ENCODE measurements at regions not wholly inside any gene's neighbourhood (a gene's known extent, or its start where the extent isn't known, plus 50 kb on each side); places are given as distances from the start of the nearest gene placed in this dataset.

DNA sequence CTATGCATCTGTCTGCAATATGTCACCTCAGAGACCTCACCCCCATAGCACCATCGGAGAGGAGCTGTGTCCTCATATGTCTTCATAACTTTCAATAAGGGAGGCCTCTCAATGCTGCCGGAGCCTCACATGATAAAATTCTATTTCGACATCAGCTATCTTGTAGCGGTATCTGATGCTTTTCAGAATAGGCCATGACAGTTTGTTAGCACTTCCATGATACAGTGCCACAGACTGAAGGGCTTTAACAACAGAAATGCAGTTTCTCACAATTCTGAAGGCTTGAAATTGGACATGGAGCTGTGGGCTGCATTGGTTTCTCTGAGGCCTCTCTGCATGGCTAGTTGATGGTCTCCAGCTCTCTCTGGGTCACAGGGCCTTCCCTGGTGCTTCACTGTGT, 125.0 kb upstream of the PZP start:
- ChIA-PET CTCF (no interaction called here), POLR2A (ENCODE audit: low non-redundant PET) (no interaction called here)
- TF ChIP-seq, protein P1, sequence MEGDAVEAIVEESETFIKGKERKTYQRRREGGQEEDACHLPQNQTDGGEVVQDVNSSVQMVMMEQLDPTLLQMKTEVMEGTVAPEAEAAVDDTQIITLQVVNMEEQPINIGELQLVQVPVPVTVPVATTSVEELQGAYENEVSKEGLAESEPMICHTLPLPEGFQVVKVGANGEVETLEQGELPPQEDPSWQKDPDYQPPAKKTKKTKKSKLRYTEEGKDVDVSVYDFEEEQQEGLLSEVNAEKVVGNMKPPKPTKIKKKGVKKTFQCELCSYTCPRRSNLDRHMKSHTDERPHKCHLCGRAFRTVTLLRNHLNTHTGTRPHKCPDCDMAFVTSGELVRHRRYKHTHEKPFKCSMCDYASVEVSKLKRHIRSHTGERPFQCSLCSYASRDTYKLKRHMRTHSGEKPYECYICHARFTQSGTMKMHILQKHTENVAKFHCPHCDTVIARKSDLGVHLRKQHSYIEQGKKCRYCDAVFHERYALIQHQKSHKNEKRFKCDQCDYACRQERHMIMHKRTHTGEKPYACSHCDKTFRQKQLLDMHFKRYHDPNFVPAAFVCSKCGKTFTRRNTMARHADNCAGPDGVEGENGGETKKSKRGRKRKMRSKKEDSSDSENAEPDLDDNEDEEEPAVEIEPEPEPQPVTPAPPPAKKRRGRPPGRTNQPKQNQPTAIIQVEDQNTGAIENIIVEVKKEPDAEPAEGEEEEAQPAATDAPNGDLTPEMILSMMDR (conservative IDR thresholded peaks at IDR 0.05; ENCODE audit: low read depth, low read length) = no peak
- no peak for TF ChIP-seq EZH2 (IDR thresholded peaks at IDR 0.05; ENCODE audit: borderline replicate concordance, low read depth, low read length, poor library complexity, severe bottlenecking)
- H3K36me3 ChIP-seq (ENCODE audit: insufficient read depth, low read length, poor library complexity, severe bottlenecking) = no peaks in the 10 kb centered on the region
- no peaks in the 10 kb centered on the region for H3K27me3 ChIP-seq (replicated peaks; ENCODE audit: insufficient read depth, low read depth, low read length, poor library complexity)
- H3K4me1 ChIP-seq (ENCODE audit: insufficient read depth, low read length, poor library complexity, severe bottlenecking) = no peaks in the 10 kb centered on the region
- no peaks in the 10 kb centered on the region for H3K9me3 ChIP-seq (ENCODE audit: low read depth, low read length, poor library complexity, severe bottlenecking)
- H3K27ac ChIP-seq (ENCODE audit: low read depth, low read length, poor library complexity, severe bottlenecking) = no peak overlapping the region
- no TSS peak for BruUV-seq (replicated peaks)
- no peak for DNase-seq (ENCODE audit: low spot score)
- intact Hi-C loops (cut with micrococcal nuclease; ENCODE audit: unreplicated experiment) = no loop called here
- H3K4me3 ChIP-seq (ENCODE audit: low read depth, low read length, poor library complexity, severe bottlenecking) = no peak overlapping the region

DNA sequence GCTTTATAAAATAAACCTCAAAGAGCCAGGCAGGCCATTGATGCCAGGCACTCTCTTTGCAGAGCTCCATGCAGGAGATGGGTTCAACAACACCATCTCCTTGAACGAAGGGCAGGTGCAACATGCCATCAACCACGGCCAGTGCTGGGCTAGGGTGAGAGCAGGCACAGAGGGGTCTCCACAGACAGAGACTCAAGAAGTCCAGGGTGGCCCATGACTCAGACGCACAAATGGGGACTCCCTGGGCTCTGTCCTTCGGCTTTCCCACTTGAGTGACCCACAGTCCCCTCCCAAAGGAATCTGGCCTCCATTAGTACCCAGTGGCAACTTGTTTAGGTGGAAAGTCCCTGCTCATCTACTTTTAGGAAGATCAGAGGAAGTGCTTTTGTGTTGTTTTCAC, 124.4 kb upstream of the PZP start:
- no peak for DNase-seq (ENCODE audit: low spot score)
- BruUV-seq (replicated peaks) = no TSS peak
- Histone ChIP-seq H3K27ac (ENCODE audit: low read depth, low read length, poor library complexity, severe bottlenecking) (no peak overlapping the region), H3K27me3 (replicated peaks; ENCODE audit: insufficient read depth, low read depth, low read length, poor library complexity) (no peaks in the 10 kb centered on the region), H3K9me3 (ENCODE audit: low read depth, low read length, poor library complexity, severe bottlenecking) (no peaks in the 10 kb centered on the region), H3K4me3 (ENCODE audit: low read depth, low read length, poor library complexity, severe bottlenecking) (no peak overlapping the region), H3K4me1 (ENCODE audit: insufficient read depth, low read length, poor library complexity, severe bottlenecking) (no peaks in the 10 kb centered on the region), H3K36me3 (ENCODE audit: insufficient read depth, low read length, poor library complexity, severe bottlenecking) (no peaks in the 10 kb centered on the region)
- intact Hi-C loops (cut with micrococcal nuclease; ENCODE audit: unreplicated experiment) = no loop called here
- TF ChIP-seq EZH2 (IDR thresholded peaks at IDR 0.05; ENCODE audit: borderline replicate concordance, low read depth, low read length, poor library complexity, severe bottlenecking) = no peak
- TF ChIP-seq, protein P1 (conservative IDR thresholded peaks at IDR 0.05; ENCODE audit: low read depth, low read length) = no peak
- CTCF ChIA-PET = interaction anchor here (0.5 to 0.9 kb wide), 2 partner anchors 136 to 755 kb away, joined by 3 read pairs; no protein-coding TSS in a partner anchor
- POLR2A ChIA-PET (ENCODE audit: low non-redundant PET) = no interaction called here

GRCh38 chr12:9331218-9331626, 123.0 kb upstream of the PZP start:
- ChIA-PET CTCF (interaction anchor here (0.6 to 1.2 kb wide), 7 partner anchors 10 to 415 kb away, joined by 3 to 8 read pairs (median 4); no protein-coding TSS in a partner anchor), POLR2A (ENCODE audit: low non-redundant PET) (no interaction called here)
- TF ChIP-seq, protein P1 (conservative IDR thresholded peaks at IDR 0.05; ENCODE audit: low read depth, low read length) = peak; percentile 99
- no peak for TF ChIP-seq EZH2 (IDR thresholded peaks at IDR 0.05; ENCODE audit: borderline replicate concordance, low read depth, low read length, poor library complexity, severe bottlenecking)
- no peaks in the 10 kb centered on the region for H3K27me3 ChIP-seq (replicated peaks; ENCODE audit: insufficient read depth, low read depth, low read length, poor library complexity)
- BruUV-seq (replicated peaks) = no TSS peak
- intact Hi-C loops (cut with micrococcal nuclease; ENCODE audit: unreplicated experiment) = loop anchor here (1.0 kb wide), 2 partner anchors 138 to 377 kb away; no protein-coding TSS in a partner anchor
- peak; percentile 68 for DNase-seq (ENCODE audit: low spot score)
- no peak overlapping the region for H3K4me3 ChIP-seq (ENCODE audit: low read depth, low read length, poor library complexity, severe bottlenecking)
- no peaks in the 10 kb centered on the region for H3K9me3 ChIP-seq (ENCODE audit: low read depth, low read length, poor library complexity, severe bottlenecking)
- no peaks in the 10 kb centered on the region for H3K4me1 ChIP-seq (ENCODE audit: insufficient read depth, low read length, poor library complexity, severe bottlenecking)
- H3K27ac ChIP-seq (ENCODE audit: low read depth, low read length, poor library complexity, severe bottlenecking) = no peak overlapping the region
- H3K36me3 ChIP-seq (ENCODE audit: insufficient read depth, low read length, poor library complexity, severe bottlenecking) = no peaks in the 10 kb centered on the region

All from A673 (cell line).